Endodermal cell (in vitro differentiated cells): ENCODE measurements at regions not wholly inside any gene's neighbourhood (a gene's known extent, or its start where the extent isn't known, plus 50 kb on each side); places are given as distances from the start of the nearest gene placed in this dataset.
"Not testable (repeated sequence)": the region's sequence is repeated elsewhere in the genome, so short reads cannot be mapped to it uniquely, and the experiment has no call there.

ENCODE experiments used
- DNase-seq: peaks from one replicate; pipeline ENCODE4 v3.0.0-alpha.2; 2017
- H3K27ac ChIP-seq: 2 replicates; pipeline ENCODE4 v1.5.1; 2013; ENCODE audit warnings: mild to moderate bottlenecking, low read depth, low read length, moderate library complexity
- H3K27me3 ChIP-seq: 2 replicates; pipeline ENCODE4 v1.6.1; 2013; ENCODE audit warnings: mild to moderate bottlenecking, low read length, moderate library complexity; ENCODE audit not compliant: insufficient read depth, control insufficient read depth, poor library complexity, severe bottlenecking
- H3K36me3 ChIP-seq: 2 replicates; pipeline ENCODE4 v1.7.0; 2013; ENCODE audit warnings: mild to moderate bottlenecking, low read length, moderate library complexity; ENCODE audit not compliant: control insufficient read depth, insufficient read depth
- H3K4me1 ChIP-seq: one replicate; pipeline ENCODE4 v1.7.0; 2013; ENCODE audit warnings: low read length; ENCODE audit not compliant: control insufficient read depth, insufficient read depth
- H3K4me3 ChIP-seq: 2 replicates; pipeline ENCODE4 v1.5.1; 2013; ENCODE audit warnings: mild to moderate bottlenecking, low read length, moderate library complexity
- H3K9ac ChIP-seq: 2 replicates; pipeline ENCODE4 v1.6.1; 2013; ENCODE audit warnings: mild to moderate bottlenecking, low read length, moderate library complexity; ENCODE audit not compliant: poor library complexity, severe bottlenecking; ENCODE audit errors: extremely low read depth
- H3K9me3 ChIP-seq: 2 replicates; pipeline ENCODE4 v1.6.1; 2013; ENCODE audit warnings: mild to moderate bottlenecking, low read length, moderate library complexity; ENCODE audit not compliant: control insufficient read depth
- H3K27ac Mint-ChIP-seq: 2 replicates; pipeline ENCODE4 v1.8.0; 2020; ENCODE audit warnings: mixed read lengths
- H3K27me3 Mint-ChIP-seq: 2 replicates; pipeline ENCODE4 v1.8.0; 2021; ENCODE audit warnings: mild to moderate bottlenecking, mixed read lengths; ENCODE audit not compliant: insufficient read depth
- H3K36me3 Mint-ChIP-seq: 2 replicates; pipeline ENCODE4 v1.8.0; 2020; ENCODE audit warnings: low read depth, mixed read lengths
- H3K4me1 Mint-ChIP-seq: 2 replicates; pipeline ENCODE4 v1.8.0; 2020; ENCODE audit warnings: mixed read lengths
- H3K4me3 Mint-ChIP-seq: 2 replicates; pipeline ENCODE4 v1.8.0; 2020; ENCODE audit warnings: mild to moderate bottlenecking, moderate library complexity, mixed read lengths
- H3K9me3 Mint-ChIP-seq: 2 replicates; pipeline ENCODE4 v1.8.0; 2020; ENCODE audit warnings: mild to moderate bottlenecking, mixed read lengths
- WGBS, 2 experiments: methylation state at CpG; one replicate each; pipeline versions ENCODE4 v1.1.5 to v1.1.7; 2013; ENCODE audit warnings: missing lambda C conversion rate in 2 of 2, mixed read lengths in 1 of 2; ENCODE audit not compliant: insufficient coverage in 1 of 2, insufficient read length in 1 of 2; 5-methylcytosine and 5-hydroxymethylcytosine counted together

DNA sequence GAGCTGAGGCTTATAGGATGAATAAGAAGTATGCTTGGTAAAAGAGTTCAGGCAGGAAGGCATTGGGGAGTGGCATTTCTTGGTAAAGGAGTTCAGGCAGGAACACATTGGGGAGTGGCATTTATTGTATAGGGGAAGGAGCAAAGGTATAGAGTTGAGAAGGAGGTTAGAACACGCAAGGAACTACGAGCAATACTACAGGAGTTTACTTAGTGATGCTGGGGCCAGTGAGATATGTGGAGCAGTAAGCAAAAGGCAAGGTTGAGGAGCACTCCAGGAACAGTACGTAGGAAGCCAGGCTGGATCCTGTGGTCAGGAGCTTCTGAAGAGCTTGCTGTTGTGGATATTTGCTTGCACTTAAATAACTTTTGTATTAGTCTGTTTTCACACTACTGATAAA is 202.2 kb upstream of the POMZP3 start:
- 92 to 100% methylated on average over 2 to 3 of the region's 3 CpGs for WGBS, 2 experiments
- H3K36me3 Mint-ChIP-seq, H3K4me1 ChIP-seq, H3K27ac ChIP-seq, DNase-seq, H3K4me1 Mint-ChIP-seq, H3K27me3 ChIP-seq, H3K27ac Mint-ChIP-seq, H3K36me3 ChIP-seq, H3K9ac ChIP-seq, H3K9me3 ChIP-seq, H3K4me3 ChIP-seq, H3K27me3 Mint-ChIP-seq, H3K9me3 Mint-ChIP-seq, H3K4me3 Mint-ChIP-seq: not testable (repeated sequence)

DNA sequence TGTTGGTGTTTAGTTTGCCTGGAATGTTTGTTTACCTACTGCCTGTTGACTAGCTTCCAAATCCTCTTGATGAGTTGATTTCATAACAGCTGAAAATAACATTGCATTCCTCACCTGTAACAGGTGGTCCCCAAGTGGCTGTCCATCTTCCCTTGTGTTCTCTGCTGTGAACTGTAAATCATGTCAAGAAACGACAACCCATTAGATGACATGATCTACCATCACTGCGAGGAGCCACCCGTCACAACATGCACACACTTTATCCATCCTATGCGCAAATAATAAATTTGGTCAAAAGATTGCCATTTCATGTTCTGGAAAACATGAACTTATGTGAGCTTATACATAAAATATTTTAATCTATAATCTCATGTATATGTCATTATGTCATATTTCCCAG is 199.1 kb upstream of the POMZP3 start:
- not testable (repeated sequence) for H3K27ac Mint-ChIP-seq, H3K36me3 Mint-ChIP-seq, H3K27me3 ChIP-seq, H3K27me3 Mint-ChIP-seq, H3K9me3 ChIP-seq, H3K4me3 ChIP-seq, H3K4me1 Mint-ChIP-seq, H3K9me3 Mint-ChIP-seq, DNase-seq, H3K4me3 Mint-ChIP-seq, H3K4me1 ChIP-seq, H3K27ac ChIP-seq, H3K9ac ChIP-seq, H3K36me3 ChIP-seq
- 92% methylated on average over 4 of the region's 4 CpGs; no CpG with 5 or more reads in 1 of the 2 experiments for WGBS, 2 experiments

DNA sequence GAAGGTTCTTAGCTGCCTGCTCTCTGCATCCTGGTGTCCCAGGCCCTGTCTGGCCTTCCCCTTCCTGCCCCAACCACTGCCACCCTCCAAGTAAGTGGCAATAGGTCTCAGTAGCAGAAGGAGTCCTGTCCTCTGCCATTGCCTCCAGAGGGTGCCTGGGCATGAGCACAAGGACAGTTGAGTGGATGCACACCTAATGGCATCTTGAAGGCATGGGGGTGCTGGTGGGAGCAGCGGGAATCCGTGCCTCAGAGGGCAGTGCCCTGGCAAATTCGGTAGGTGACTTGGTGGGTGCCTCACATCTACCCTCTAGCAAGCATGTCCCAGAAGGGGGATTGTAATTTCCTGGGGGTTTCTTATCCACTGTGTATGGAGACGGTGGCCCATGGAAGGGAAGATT is 182.8 kb upstream of the POMZP3 start:
- H3K9ac ChIP-seq, H3K4me3 ChIP-seq, H3K27ac Mint-ChIP-seq, H3K27ac ChIP-seq, H3K4me3 Mint-ChIP-seq, H3K27me3 Mint-ChIP-seq, H3K36me3 ChIP-seq, H3K9me3 Mint-ChIP-seq, H3K36me3 Mint-ChIP-seq, H3K9me3 ChIP-seq, H3K4me1 Mint-ChIP-seq, DNase-seq, H3K27me3 ChIP-seq, H3K4me1 ChIP-seq: not testable (repeated sequence)
- WGBS, 2 experiments: 94 to 97% methylated on average over 3 of the region's 4 CpGs

DNA sequence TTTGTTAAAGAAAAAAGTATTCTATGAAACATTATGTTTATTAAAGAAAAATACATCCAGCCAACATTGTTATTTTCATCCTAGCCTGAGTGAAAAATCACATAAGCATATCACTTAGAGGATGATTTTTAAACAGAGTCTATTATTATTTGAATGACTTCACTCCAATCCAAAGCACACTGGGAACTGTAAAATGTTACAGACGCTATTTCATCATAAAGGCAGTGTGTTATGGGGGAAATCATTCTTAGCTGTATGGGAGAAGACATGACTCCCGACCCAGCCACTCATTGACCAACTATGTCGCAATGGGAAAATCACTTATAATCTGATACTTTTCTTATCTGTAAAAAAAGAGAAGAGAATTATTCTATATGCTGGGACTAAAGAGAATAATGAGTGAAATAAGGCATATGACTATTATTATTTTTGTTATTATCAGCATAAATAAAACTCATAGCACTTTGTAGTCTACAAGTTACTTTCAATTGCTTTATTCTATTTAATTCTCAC is 180.6 kb upstream of the POMZP3 start:
- not testable (repeated sequence) for DNase-seq, H3K27ac ChIP-seq, H3K4me3 Mint-ChIP-seq, H3K9me3 Mint-ChIP-seq, H3K36me3 ChIP-seq, H3K9ac ChIP-seq, H3K27ac Mint-ChIP-seq, H3K27me3 ChIP-seq, H3K27me3 Mint-ChIP-seq, H3K9me3 ChIP-seq, H3K4me3 ChIP-seq, H3K4me1 Mint-ChIP-seq, H3K36me3 Mint-ChIP-seq, H3K4me1 ChIP-seq
- WGBS, 2 experiments: no CpG with 5 or more reads among the region's 3 CpGs

DNA sequence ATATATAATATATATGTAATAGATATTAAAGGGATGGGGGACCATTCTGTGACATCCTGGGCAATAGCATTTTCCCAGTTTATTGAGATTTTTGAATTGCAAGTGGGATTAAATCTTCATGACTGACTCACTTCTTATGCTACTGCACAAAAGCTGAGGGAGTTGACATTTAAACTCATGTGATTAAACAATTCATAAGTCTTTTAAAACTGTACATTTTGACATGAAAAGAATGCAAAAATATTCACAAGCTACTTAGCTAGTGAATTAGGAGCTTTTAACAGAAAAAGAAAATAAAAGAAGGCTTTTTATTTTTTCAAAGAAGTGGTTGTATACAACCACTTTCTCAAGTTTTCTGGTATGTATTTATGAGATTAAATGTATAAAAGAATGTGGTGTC is 179.4 kb upstream of the POMZP3 start:
- not testable (repeated sequence) for H3K27ac Mint-ChIP-seq, H3K27me3 ChIP-seq, H3K27ac ChIP-seq, H3K4me1 ChIP-seq, H3K9me3 Mint-ChIP-seq, H3K4me3 ChIP-seq, H3K36me3 Mint-ChIP-seq, H3K4me3 Mint-ChIP-seq, H3K36me3 ChIP-seq, H3K4me1 Mint-ChIP-seq, H3K9me3 ChIP-seq, DNase-seq, H3K9ac ChIP-seq, H3K27me3 Mint-ChIP-seq
